HFFc6 (cell line): ENCODE measurements at regions not wholly inside any gene's neighbourhood (a gene's known extent, or its start where the extent isn't known, plus 50 kb on each side); places are given as distances from the start of the nearest gene placed in this dataset.

Source experiments
- DNase-seq: peaks from one replicate; pipeline ENCODE4 v3.0.0-alpha.2; 2018
- H3K27ac Mint-ChIP-seq: 2 replicates; pipeline ENCODE4 v1.8.0; 2020; ENCODE audit warnings: mild to moderate bottlenecking, mixed read lengths
- H3K27me3 Mint-ChIP-seq: 2 replicates; pipeline ENCODE4 v1.8.0; 2021; ENCODE audit warnings: mild to moderate bottlenecking, moderate library complexity, mixed read lengths; ENCODE audit not compliant: insufficient read depth
- H3K36me3 Mint-ChIP-seq: 2 replicates; pipeline ENCODE4 v1.8.0; 2021; ENCODE audit warnings: low read depth, mixed read lengths
- H3K4me1 Mint-ChIP-seq: 2 replicates; pipeline ENCODE4 v1.8.0; 2020; ENCODE audit warnings: low read depth, mixed read lengths
- H3K4me3 Mint-ChIP-seq: 2 replicates; pipeline ENCODE4 v1.8.0; 2020; ENCODE audit warnings: mild to moderate bottlenecking, moderate library complexity, mixed read lengths
- H3K9me3 Mint-ChIP-seq: 2 replicates; pipeline ENCODE4 v1.8.0; 2020; ENCODE audit warnings: mild to moderate bottlenecking, mixed read lengths
- CTCF ChIP-seq: fragments of 200-600 bp; sonication (generic); IDR thresholded peaks from 2 replicates; pipeline ENCODE4 v1.5.0; 2021; ENCODE audit warnings: antibody characterized with exemption, mild to moderate bottlenecking

GRCh38 chr11:69986830-69987229, 91.3 kb upstream of the ANO1 start:
- H3K27ac Mint-ChIP-seq = no peak overlapping the region
- no peaks in the 10 kb centered on the region for H3K4me1 Mint-ChIP-seq
- TF ChIP-seq CTCF = no peak
- H3K27me3 Mint-ChIP-seq = peaks cover 64% of the 10 kb centered on the region
- H3K4me3 Mint-ChIP-seq = no peak overlapping the region
- H3K36me3 Mint-ChIP-seq = no peaks in the 10 kb centered on the region
- no peaks in the 10 kb centered on the region for H3K9me3 Mint-ChIP-seq
- DNase-seq = no peak

- H3K36me3 Mint-ChIP-seq = 0 out of 2 replicates have a peak, but pooled peaks cover 4% of the 10 kb centered on the region
- no peaks in the 10 kb centered on the region for H3K4me1 Mint-ChIP-seq
Observed at GRCh38 chr11:69992026-69992425, 86.1 kb upstream of the ANO1 start.

GRCh38 chr11:69992943-69993694, 85.0 kb upstream of the ANO1 start:
- peaks cover 55% of the 10 kb centered on the region for H3K27me3 Mint-ChIP-seq
- H3K27ac Mint-ChIP-seq = no peak overlapping the region
- no peak for DNase-seq
- H3K4me3 Mint-ChIP-seq = no peak overlapping the region
- TF ChIP-seq CTCF = no peak
- H3K4me1 Mint-ChIP-seq = no peaks in the 10 kb centered on the region
- peaks cover 4% of the 10 kb centered on the region; the same call in 1 of the 2 replicates for H3K9me3 Mint-ChIP-seq
- H3K36me3 Mint-ChIP-seq = 0 out of 2 replicates have a peak, but pooled peaks cover 4% of the 10 kb centered on the region

More at GRCh38 chr11:69992026-69992425, 86.1 kb upstream of the ANO1 start:
- peaks cover 4% of the 10 kb centered on the region; the same call in 1 of the 2 replicates for H3K9me3 Mint-ChIP-seq
- TF ChIP-seq CTCF = no peak
- peaks cover 56% of the 10 kb centered on the region for H3K27me3 Mint-ChIP-seq
- H3K4me3 Mint-ChIP-seq = no peak overlapping the region
- DNase-seq = no peak
- H3K27ac Mint-ChIP-seq = no peak overlapping the region

GRCh38 chr11:69994810-69995209, 83.3 kb upstream of the ANO1 start:
- Mint-ChIP-seq H3K27me3 (peaks cover 58% of the 10 kb centered on the region), H3K4me1 (no peaks in the 10 kb centered on the region), H3K4me3 (no peak overlapping the region), H3K9me3 (peaks cover 4% of the 10 kb centered on the region; the same call in 1 of the 2 replicates), H3K36me3 (0 out of 2 replicates have a peak, but pooled peaks cover 4% of the 10 kb centered on the region), H3K27ac (no peak overlapping the region)
- no peak for DNase-seq
- no peak for TF ChIP-seq CTCF

- Mint-ChIP-seq H3K27me3 (peaks cover 64% of the 10 kb centered on the region), H3K9me3 (peaks cover 4% of the 10 kb centered on the region; the same call in 1 of the 2 replicates), H3K4me3 (no peak overlapping the region), H3K4me1 (no peaks in the 10 kb centered on the region), H3K36me3 (0 out of 2 replicates have a peak, but pooled peaks cover 4% of the 10 kb centered on the region), H3K27ac (no peak overlapping the region)
- TF ChIP-seq CTCF = no peak
- no peak for DNase-seq
Observed at GRCh38 chr11:69995697-69996096, 82.4 kb upstream of the ANO1 start.
